H1 (cell line): ENCODE measurements at regions not wholly inside any gene's neighbourhood (a gene's known extent, or its start where the extent isn't known, plus 50 kb on each side); places are given as distances from the start of the nearest gene placed in this dataset.

ENCODE experiments used
- HDAC6 ChIP-seq: IDR thresholded peaks from one replicate; pipeline ENCODE4 v1.7.1; 2012; ENCODE audit warnings: low read depth, mild to moderate bottlenecking, inconsistent platforms, low read length, moderate library complexity
- ZNF274 ChIP-seq: IDR thresholded peaks from 2 replicates; pipeline ENCODE4 v1.7.0; 2012; ENCODE audit warnings: low read length, borderline replicate concordance; ENCODE audit errors: extremely low read depth

GRCh38 chr20:43293068-43293786 lies 103.5 kb upstream of the PTPRT start:
- TF ChIP-seq HDAC6, result no peak
- no peak for TF ChIP-seq ZNF274
